NCI-H1105 treated with DMSO at 0.1 percent for 48 hours (cell line): ENCODE measurements at regions not wholly inside any gene's neighbourhood (a gene's known extent, or its start where the extent isn't known, plus 50 kb on each side); places are given as distances from the start of the nearest gene placed in this dataset.
A peak's percentile ranks its signal among the peaks of the same experiment; 100 is the strongest.

Experiments used
- DNase-seq: peaks from one replicate; lab custom pipeline; 2025; lab: John Stamatoyannopoulos, UW

GRCh38 chr18:51651761-51652160 is 454.3 kb upstream of the MEX3C start:
- no peak for DNase-seq

GRCh38 chr18:51653507-51654213 is 456.2 kb upstream of the MEX3C start:
- DNase-seq: no peak

- DNase-seq: no peak
Observed at GRCh38 chr18:51654488-51655326, 457.2 kb upstream of the MEX3C start.

- no peak for DNase-seq
Observed at GRCh38 chr18:51655327-51655698, 457.8 kb upstream of the MEX3C start.

GRCh38 chr18:51656249-51656648 is 458.8 kb upstream of the MEX3C start:
- no peak for DNase-seq

GRCh38 chr18:51658436-51658835 is 461.0 kb upstream of the MEX3C start:
- no peak for DNase-seq

GRCh38 chr18:51659781-51660180 is 462.3 kb upstream of the MEX3C start:
- DNase-seq: no peak

- no peak for DNase-seq
Observed at GRCh38 chr18:51660188-51660715, 462.8 kb upstream of the MEX3C start.

GRCh38 chr18:51664236-51664635 is 466.8 kb upstream of the MEX3C start:
- no peak for DNase-seq

GRCh38 chr18:51666763-51667191 is 469.3 kb upstream of the MEX3C start:
- peak; percentile 77 for DNase-seq

- peak; percentile 74 for DNase-seq
Observed at GRCh38 chr18:51668101-51668500, 470.6 kb upstream of the MEX3C start.

- DNase-seq: peak; percentile 7
Observed at GRCh38 chr18:51668607-51669006, 471.1 kb upstream of the MEX3C start.

GRCh38 chr18:51686590-51686989 is 489.1 kb upstream of the MEX3C start:
- no peak for DNase-seq

- no peak for DNase-seq
Observed at GRCh38 chr18:51687845-51688585, 490.5 kb upstream of the MEX3C start.

GRCh38 chr18:51692612-51693011 is 495.1 kb upstream of the MEX3C start:
- DNase-seq: no peak

GRCh38 chr18:51711298-51711889 is 513.9 kb upstream of the MEX3C start:
- no peak for DNase-seq

GRCh38 chr18:51712821-51713220 is 515.3 kb upstream of the MEX3C start:
- DNase-seq: no peak

- DNase-seq: no peak
Observed at GRCh38 chr18:51716277-51716676, 518.8 kb upstream of the MEX3C start.

GRCh38 chr18:51721388-51721787 is 523.9 kb upstream of the MEX3C start:
- DNase-seq: no peak

GRCh38 chr18:51721996-51722395 is 524.5 kb upstream of the MEX3C start:
- no peak for DNase-seq

GRCh38 chr18:51724790-51725721 is 527.6 kb upstream of the MEX3C start:
- no peak for DNase-seq
